ENCODE measurements at regions not wholly inside any gene's neighbourhood (a gene's known extent, or its start where the extent isn't known, plus 50 kb on each side); places are given as distances from the start of the nearest gene placed in this dataset.

DNA sequence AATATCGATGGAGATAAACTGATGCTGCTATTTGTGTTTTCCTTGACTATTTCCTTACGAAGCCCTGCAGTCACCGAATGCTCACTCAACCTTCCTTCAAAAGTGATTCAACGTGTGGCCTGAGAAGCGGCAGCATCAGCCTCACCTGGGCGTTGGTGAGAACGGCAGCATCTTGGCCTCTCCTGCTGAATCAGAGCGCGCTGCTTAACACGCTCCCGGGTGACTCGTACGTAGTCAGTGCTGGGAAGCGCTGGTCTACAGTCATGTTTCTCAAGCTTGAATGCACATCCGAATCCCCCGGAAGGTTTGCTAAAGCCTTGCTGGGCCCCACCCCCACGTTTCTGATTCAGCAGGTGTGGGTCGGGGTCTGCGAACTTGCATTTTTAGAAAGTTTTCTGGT is 214.1 kb upstream of the RREB1 start:
- Histone ChIP-seq H3K4me3 (no peak overlapping the region), H3K27me3 (ENCODE audit: control insufficient read depth in 2 of 2, insufficient read depth in 2 of 2, low read length in 2 of 2) (no peaks in the 10 kb centered on the region), H3K9me1 (ENCODE audit: control insufficient read depth, insufficient read depth, low read length) (no peaks in the 10 kb centered on the region), H2AFZ (ENCODE audit: low read depth, low read length) (no peak overlapping the region), H3K9ac (ENCODE audit: insufficient read depth in 1 of 2, low read depth in 2 of 2, low read length in 2 of 2) (peak overlapping the region in 1 of 2 experiments; percentile 39; a peak in 1 of 4 replicates), H3K79me2 (ENCODE audit: control insufficient read depth, insufficient read depth, low read length) (no peaks in the 10 kb centered on the region), H3K36me3 (ENCODE audit: control insufficient read depth, insufficient read depth, low read length) (no peaks in the 10 kb centered on the region), H3K9me3 (replicated peaks; ENCODE audit: control insufficient read depth, insufficient read depth, low read depth, low read length) (no peaks in the 10 kb centered on the region), H3K27ac (ENCODE audit: extremely low read depth, low read depth, low read length) (no peak overlapping the region), H3K4me2 (ENCODE audit: insufficient read depth, low read length) (no peak overlapping the region), H4K20me1 (replicated peaks; ENCODE audit: control insufficient read depth, insufficient read depth, low read length) (no peaks in the 10 kb centered on the region), H3K4me1 (replicated peaks in 1 of 2; ENCODE audit: control insufficient read depth in 2 of 2, insufficient read depth in 2 of 2, low read length in 2 of 2) (peaks cover 18 to 28% of the 10 kb centered on the region in 2 experiments; a peak in 4 of 5 replicates)
- POLR2A ChIA-PET = interaction anchor here (0.6 to 2.6 kb wide), 5 partner anchors 9 to 234 kb away, joined by 3 to 8 read pairs (median 3); no protein-coding TSS in a partner anchor
- FAIRE-seq (no peak), DNase-seq (ENCODE audit: extremely low read depth in 1 of 4, low spot score in 3 of 4) (no peak), ATAC-seq (no peak)
- in situ Hi-C loops (cut with MboI) = no loop called here
- intact Hi-C loops (cut with micrococcal nuclease) = no loop called here
- BruUV-seq (replicated peaks) = no TSS peak
- TF ChIP-seq SNIP1 (IDR thresholded peaks at IDR 0.05; ENCODE audit: low read depth) (no peak), KDM4B (IDR thresholded peaks at IDR 0.05; ENCODE audit: borderline replicate concordance in 2 of 2, low read depth in 1 of 2) (no peak), E2F3 (CRISPR knock-in tag; IDR thresholded peaks at IDR 0.05) (no peak), BRCA1 (IDR thresholded peaks at IDR 0.05) (no peak), BRCA1 (CRISPR knock-in tag; IDR thresholded peaks at IDR 0.05) (no peak), ZZZ3 (IDR thresholded peaks at IDR 0.05) (no peak), POLR2AphosphoS2 (IDR thresholded peaks at IDR 0.05; ENCODE audit: low read length) (no peak)
- TF ChIP-seq, protein P1, sequence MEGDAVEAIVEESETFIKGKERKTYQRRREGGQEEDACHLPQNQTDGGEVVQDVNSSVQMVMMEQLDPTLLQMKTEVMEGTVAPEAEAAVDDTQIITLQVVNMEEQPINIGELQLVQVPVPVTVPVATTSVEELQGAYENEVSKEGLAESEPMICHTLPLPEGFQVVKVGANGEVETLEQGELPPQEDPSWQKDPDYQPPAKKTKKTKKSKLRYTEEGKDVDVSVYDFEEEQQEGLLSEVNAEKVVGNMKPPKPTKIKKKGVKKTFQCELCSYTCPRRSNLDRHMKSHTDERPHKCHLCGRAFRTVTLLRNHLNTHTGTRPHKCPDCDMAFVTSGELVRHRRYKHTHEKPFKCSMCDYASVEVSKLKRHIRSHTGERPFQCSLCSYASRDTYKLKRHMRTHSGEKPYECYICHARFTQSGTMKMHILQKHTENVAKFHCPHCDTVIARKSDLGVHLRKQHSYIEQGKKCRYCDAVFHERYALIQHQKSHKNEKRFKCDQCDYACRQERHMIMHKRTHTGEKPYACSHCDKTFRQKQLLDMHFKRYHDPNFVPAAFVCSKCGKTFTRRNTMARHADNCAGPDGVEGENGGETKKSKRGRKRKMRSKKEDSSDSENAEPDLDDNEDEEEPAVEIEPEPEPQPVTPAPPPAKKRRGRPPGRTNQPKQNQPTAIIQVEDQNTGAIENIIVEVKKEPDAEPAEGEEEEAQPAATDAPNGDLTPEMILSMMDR (IDR thresholded peaks at IDR 0.05 in 2 of 3, conservative IDR thresholded peaks at IDR 0.05 in 1 of 3; ENCODE audit: insufficient read depth in 2 of 3, low read depth in 1 of 3, low read length in 3 of 3) = no peak
- TF ChIP-seq, protein P2, sequence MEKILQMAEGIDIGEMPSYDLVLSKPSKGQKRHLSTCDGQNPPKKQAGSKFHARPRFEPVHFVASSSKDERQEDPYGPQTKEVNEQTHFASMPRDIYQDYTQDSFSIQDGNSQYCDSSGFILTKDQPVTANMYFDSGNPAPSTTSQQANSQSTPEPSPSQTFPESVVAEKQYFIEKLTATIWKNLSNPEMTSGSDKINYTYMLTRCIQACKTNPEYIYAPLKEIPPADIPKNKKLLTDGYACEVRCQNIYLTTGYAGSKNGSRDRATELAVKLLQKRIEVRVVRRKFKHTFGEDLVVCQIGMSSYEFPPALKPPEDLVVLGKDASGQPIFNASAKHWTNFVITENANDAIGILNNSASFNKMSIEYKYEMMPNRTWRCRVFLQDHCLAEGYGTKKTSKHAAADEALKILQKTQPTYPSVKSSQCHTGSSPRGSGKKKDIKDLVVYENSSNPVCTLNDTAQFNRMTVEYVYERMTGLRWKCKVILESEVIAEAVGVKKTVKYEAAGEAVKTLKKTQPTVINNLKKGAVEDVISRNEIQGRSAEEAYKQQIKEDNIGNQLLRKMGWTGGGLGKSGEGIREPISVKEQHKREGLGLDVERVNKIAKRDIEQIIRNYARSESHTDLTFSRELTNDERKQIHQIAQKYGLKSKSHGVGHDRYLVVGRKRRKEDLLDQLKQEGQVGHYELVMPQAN (IDR thresholded peaks at IDR 0.05; ENCODE audit: borderline replicate concordance) = no peak
- CTCF ChIA-PET (ENCODE audit: low intra/inter-chr PET ratio) = no interaction called here
- 57% methylated on average over 19 of the region's 19 CpGs for WGBS (ENCODE audit: insufficient coverage, low coverage, missing lambda C conversion rate)

Data from K562 (cell line).